SK-N-SH (cell line): ENCODE measurements at regions not wholly inside any gene's neighbourhood (a gene's known extent, or its start where the extent isn't known, plus 50 kb on each side); places are given as distances from the start of the nearest gene placed in this dataset.

ENCODE experiments used
- CTCF ChIA-PET: fragments of 300-600, 350-600 bp; formaldehyde crosslinking; extraction: SDS; loops from one replicate; lab custom pipeline; 2021; lab: Yijun Ruan, JAX
- POLR2A ChIA-PET: fragments of 350-600 bp; sonication (Branson Sonifier 250); formaldehyde crosslinking; extraction: SDS; loops from one replicate; lab custom pipeline; 2020; ENCODE audit warnings: antibody characterized with exemption, inconsistent platforms; lab: Yijun Ruan, JAX
- DNase-seq: peaks from one replicate; pipeline ENCODE4 v3.0.0; 2012
- H2AFZ ChIP-seq: fragments of 200-600 bp; sonication (generic); 2 replicates; pipeline ENCODE4 v1.8.1; 2016; ENCODE audit warnings: antibody characterized with exemption, mild to moderate bottlenecking, low read depth
- H3F3A ChIP-seq: fragments of 200-600 bp; sonication (generic); replicated peaks from 2 replicates; pipeline ENCODE3; 2016; ENCODE audit warnings: antibody characterized with exemption, mild to moderate bottlenecking; ENCODE audit not compliant: insufficient read depth
- H3K27ac ChIP-seq, 2 experiments: fragments of 200-500 bp in 1 of 2; fragments of 200-600 bp in 1 of 2; sonication (Bioruptor generic) in 1 of 2; sonication (generic), shearing (Covaris generic) in 1 of 2; 2 replicates each; pipeline versions ENCODE4 v1.5.1 to v1.6.1; 2014 to 2016; ENCODE audit warnings: low read depth in 2 of 2, inconsistent platforms in 1 of 2, low read length in 1 of 2, mild to moderate bottlenecking in 1 of 2, mixed read lengths in 1 of 2
- H3K27me3 ChIP-seq: fragments of 200-600 bp; sonication (generic), shearing (Covaris generic); 2 replicates; pipeline ENCODE4 v1.6.1; 2016; ENCODE audit warnings: mixed run types; ENCODE audit not compliant: insufficient read depth
- H3K36me3 ChIP-seq, 2 experiments: fragments of 200-500 bp in 1 of 2; fragments of 200-600 bp in 1 of 2; sonication (Bioruptor generic) in 1 of 2; sonication (generic) in 1 of 2; replicated peaks in 1 of 2; 2 replicates each; pipeline versions ENCODE3 to v1.5.1; 2014 to 2016; ENCODE audit warnings: low read length in 1 of 2, mild to moderate bottlenecking in 1 of 2; ENCODE audit not compliant: insufficient read depth in 2 of 2, control insufficient read depth in 1 of 2
- H3K4me1 ChIP-seq, 2 experiments: fragments of 200-500 bp in 1 of 2; fragments of 200-600 bp in 1 of 2; sonication (Bioruptor generic) in 1 of 2; sonication (generic), shearing (Covaris generic) in 1 of 2; 2 replicates each; pipeline versions ENCODE4 v1.5.1 to v1.6.1; 2014 to 2016; ENCODE audit warnings: low read depth in 1 of 2, low read length in 1 of 2, mixed run types in 1 of 2; ENCODE audit not compliant: insufficient read depth in 2 of 2, control insufficient read depth in 1 of 2
- H3K4me2 ChIP-seq: fragments of 200-600 bp; sonication (generic), shearing (Covaris generic); 2 replicates; pipeline ENCODE4 v1.6.1; 2017; ENCODE audit warnings: mixed run types
- H3K4me3 ChIP-seq, 2 experiments: fragments of 200-500 bp in 1 of 2; fragments of 200-600 bp in 1 of 2; sonication (Bioruptor generic) in 1 of 2; sonication (generic), shearing (Covaris generic) in 1 of 2; 2 replicates each; pipeline versions ENCODE4 v1.5.1 to v1.8.1; 2014 to 2016; ENCODE audit warnings: low read depth in 2 of 2, inconsistent platforms in 1 of 2, low read length in 1 of 2, mild to moderate bottlenecking in 1 of 2, mixed read lengths in 1 of 2, moderate library complexity in 1 of 2
- H3K79me2 ChIP-seq: fragments of 200-600 bp; sonication (generic); 2 replicates; pipeline ENCODE4 v1.8.1; 2017; ENCODE audit warnings: mild to moderate bottlenecking; ENCODE audit not compliant: insufficient read depth
- H3K9ac ChIP-seq: fragments of 200-600 bp; sonication (generic); 2 replicates; pipeline ENCODE4 v1.6.1; 2017; ENCODE audit warnings: mixed run types
- H3K9me2 ChIP-seq: fragments of 200-600 bp; sonication (generic); 2 replicates; pipeline ENCODE4 v1.6.1; 2017; ENCODE audit warnings: mixed run types
- H3K9me3 ChIP-seq: fragments of 200-600 bp; sonication (generic); 2 replicates; pipeline ENCODE4 v1.6.1; 2017; ENCODE audit warnings: mixed run types, mild to moderate bottlenecking, moderate library complexity
- H4K20me1 ChIP-seq: fragments of 200-600 bp; sonication (generic); 2 replicates; pipeline ENCODE4 v1.6.1; 2017; ENCODE audit warnings: mild to moderate bottlenecking, mixed run types; ENCODE audit not compliant: insufficient read depth
- CTCF ChIP-seq: fragments of 200-600 bp; sonication (generic); IDR thresholded peaks from 2 replicates; pipeline ENCODE4 v1.6.1; 2017; ENCODE audit warnings: antibody characterized with exemption, mild to moderate bottlenecking, moderate library complexity
- EP300 ChIP-seq, 2 experiments: IDR thresholded peaks; 2 replicates each; pipeline versions ENCODE4 v1.4.0 to v1.6.1; 2012; ENCODE audit warnings: borderline replicate concordance in 1 of 2, low read depth in 1 of 2, low read length in 1 of 2
- FOSL2 ChIP-seq: IDR thresholded peaks from 2 replicates; pipeline ENCODE4 v1.4.0; 2012; ENCODE audit warnings: low read depth, mild to moderate bottlenecking, moderate library complexity, borderline replicate concordance
- FOXJ3 ChIP-seq: sonication (generic); formaldehyde crosslinking; IDR thresholded peaks from 2 replicates; pipeline ENCODE4 v1.5.1; 2020; ENCODE audit warnings: mild to moderate bottlenecking, missing genetic modification reagents
- FOXM1 ChIP-seq: IDR thresholded peaks from 2 replicates; pipeline ENCODE4 v1.4.0; 2012; ENCODE audit warnings: low read depth, mild to moderate bottlenecking
- GABPA ChIP-seq: IDR thresholded peaks from 2 replicates; pipeline ENCODE4 v1.4.0; 2012; ENCODE audit warnings: low read depth, mild to moderate bottlenecking
- JUND ChIP-seq: IDR thresholded peaks from 2 replicates; pipeline ENCODE4 v1.4.0; 2012
- MAX ChIP-seq: IDR thresholded peaks from 2 replicates; pipeline ENCODE4 v1.4.0; 2012; ENCODE audit warnings: low read depth
- MXI1 ChIP-seq: IDR thresholded peaks from 2 replicates; pipeline ENCODE4 v1.6.1; 2012; ENCODE audit warnings: mild to moderate bottlenecking, low read depth, low read length, improper control_type of control experiment
- PBX3 ChIP-seq: IDR thresholded peaks from 2 replicates; pipeline ENCODE4; 2012
- POLR2AphosphoS5 ChIP-seq: IDR thresholded peaks from 2 replicates; pipeline ENCODE4 v1.6.1; 2012; ENCODE audit warnings: low read depth, low read length
- RAD21 ChIP-seq: IDR thresholded peaks from 2 replicates; pipeline ENCODE4 v1.6.1; 2012; ENCODE audit warnings: mild to moderate bottlenecking, low read length
- RCOR1 ChIP-seq: fragments of 150-350 bp; IDR thresholded peaks from 2 replicates; pipeline ENCODE4 v1.6.1; 2017; ENCODE audit warnings: antibody characterized with exemption, low read length
- REST ChIP-seq: IDR thresholded peaks from 2 replicates; pipeline ENCODE4 v1.6.1; 2012; ENCODE audit warnings: mild to moderate bottlenecking, low read depth, low read length, moderate library complexity
- RFX5 ChIP-seq: IDR thresholded peaks from 2 replicates; pipeline ENCODE4 v1.6.1; 2012; ENCODE audit warnings: mild to moderate bottlenecking, improper control_type of control experiment, low read length
- SIN3A ChIP-seq: IDR thresholded peaks from 2 replicates; pipeline ENCODE4 v1.6.1; 2012; ENCODE audit warnings: low read depth, mild to moderate bottlenecking, low read length, moderate library complexity, borderline replicate concordance
- TCF12 ChIP-seq: IDR thresholded peaks from 2 replicates; pipeline ENCODE4 v1.4.0; 2012
- TEAD4 ChIP-seq: IDR thresholded peaks from 2 replicates; pipeline ENCODE4 v1.4.0; 2012; ENCODE audit warnings: mild to moderate bottlenecking, borderline replicate concordance; ENCODE audit not compliant: insufficient read depth
- WGBS: methylation state at CpG from one replicate; pipeline ENCODE4 v1.1.6; 2017; ENCODE audit warnings: low lambda C conversion rate; 5-methylcytosine and 5-hydroxymethylcytosine counted together

GRCh38 chr18:40877096-40877495, 1077.9 kb upstream of the PIK3C3 start:
- DNase-seq, result no peak
- Histone ChIP-seq H2AFZ (peak overlapping the region; percentile 61), H3K27me3 (no peaks in the 10 kb centered on the region), H3K9ac (no peak overlapping the region), H3F3A (peaks cover 23% of the 10 kb centered on the region), H3K9me3 (no peaks in the 10 kb centered on the region), H3K36me3 (no peaks in the 10 kb centered on the region), H3K4me3 (no peak overlapping the region), H4K20me1 (no peaks in the 10 kb centered on the region), H3K27ac (peak overlapping the region; percentile 64 to 80; a peak in 3 of 4 replicates), H3K4me2 (no peak overlapping the region; the same call in 1 of the 2 replicates), H3K4me1 (peaks cover 5 to 29% of the 10 kb centered on the region in 2 experiments), H3K79me2 (no peaks in the 10 kb centered on the region), H3K9me2 (no peaks in the 10 kb centered on the region)
- TF ChIP-seq REST (no peak), FOSL2 (peak; percentile 62; the same call in 1 of the 2 replicates), RFX5 (no peak), TEAD4 (peak; percentile 65; the same call in 1 of the 2 replicates), PBX3 (0 out of 2 replicates have a peak, but pooled peaks have one; percentile 34), POLR2AphosphoS5 (no peak), EP300 (IDR thresholded peaks at IDR 0.05; ENCODE audit: borderline replicate concordance in 1 of 2, low read depth in 1 of 2, low read length in 1 of 2) (peak in 1 of 2 experiments; percentile 77; a peak in 2 of 4 replicates), GABPA (peak; percentile 56; the same call in 1 of the 2 replicates), CTCF (no peak), FOXJ3 (CRISPR knock-in tag) (no peak), SIN3A (no peak), FOXM1 (0 out of 2 replicates have a peak, but pooled peaks have one; percentile 51), MXI1 (no peak), RCOR1 (no peak), RAD21 (no peak), JUND (peak; percentile 50; the same call in 1 of the 2 replicates), MAX (no peak), TCF12 (peak; percentile 58; the same call in 1 of the 2 replicates)
- ChIA-PET CTCF (no interaction called here), POLR2A (no interaction called here)
- 28% methylated on average over 5 of the region's 5 CpGs for whole genome bisulfite sequencing
